DMS114 treated with DMSO at 0.1 percent for 48 hours (cell line): ENCODE measurements at regions not wholly inside any gene's neighbourhood (a gene's known extent, or its start where the extent isn't known, plus 50 kb on each side); places are given as distances from the start of the nearest gene placed in this dataset.
A peak's percentile ranks its signal among the peaks of the same experiment; 100 is the strongest.

Experiments used
- DNase-seq: peaks from one replicate; lab custom pipeline; 2025; ENCODE audit not compliant: unreplicated experiment; lab: John Stamatoyannopoulos, UW

DNA sequence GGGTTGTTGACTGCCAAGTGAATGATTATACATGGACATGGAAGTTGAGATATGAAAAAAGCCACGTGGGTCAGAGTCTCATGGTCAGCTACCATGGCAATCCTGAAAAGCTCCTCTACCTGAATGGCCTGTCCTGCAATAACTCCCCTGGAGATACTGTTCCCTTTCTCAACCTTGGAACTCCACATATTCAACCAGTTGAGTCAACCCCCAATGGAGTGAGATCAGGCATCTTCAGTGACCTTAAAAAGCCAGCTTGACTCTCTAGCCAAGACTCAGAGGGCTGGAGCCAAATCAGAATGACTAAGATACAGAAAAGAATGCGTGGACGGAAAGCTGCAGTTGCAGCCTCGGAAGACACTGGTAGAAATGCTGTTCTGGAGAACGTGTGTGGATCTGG lies 341.3 kb downstream of the FOXA2 start:
- no peak for DNase-seq

DNA sequence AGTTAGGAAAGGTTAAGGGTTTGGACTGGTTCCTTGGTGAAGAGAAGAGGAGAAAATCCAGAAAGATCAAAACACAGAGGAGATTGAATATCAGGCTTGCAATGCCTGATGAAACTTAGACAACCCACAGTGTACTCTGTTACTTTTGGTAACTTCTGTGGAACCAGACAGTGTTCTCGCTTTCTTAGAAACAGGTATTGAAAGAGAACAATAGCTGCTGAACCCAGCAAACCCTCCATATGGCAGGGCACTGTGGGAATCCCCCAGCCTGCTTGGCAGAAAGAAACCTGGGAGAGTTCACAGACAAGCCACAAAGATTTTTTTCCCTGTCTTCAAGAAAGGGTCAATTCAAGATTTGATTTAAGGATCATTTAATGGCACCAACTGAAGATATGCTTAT lies 342.8 kb downstream of the FOXA2 start:
- no peak for DNase-seq

- no peak for DNase-seq
These were observed 351.4 kb downstream of the FOXA2 start for GRCh38 chr20:22232923-22233322.

DNA sequence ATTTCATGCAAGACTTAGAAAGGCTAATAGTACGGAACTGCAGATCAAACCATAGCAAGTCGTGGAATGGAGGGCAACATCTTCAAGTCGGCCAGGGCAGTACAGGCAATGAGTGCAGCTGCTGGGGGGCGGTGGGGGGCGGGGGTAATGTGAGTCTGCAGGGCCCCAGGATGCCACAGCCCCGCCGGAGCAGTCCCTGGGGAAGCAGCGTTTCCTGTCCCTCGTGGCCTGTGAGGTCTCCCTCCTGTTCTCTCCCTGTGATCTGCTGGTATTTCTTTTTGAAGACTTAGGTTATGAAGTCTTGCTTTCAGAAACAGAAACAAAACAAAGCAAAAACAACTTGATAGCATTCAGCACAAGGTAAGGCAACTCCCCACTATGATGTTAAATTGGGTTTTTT lies 351.9 kb downstream of the FOXA2 start:
- DNase-seq: no peak

DNA sequence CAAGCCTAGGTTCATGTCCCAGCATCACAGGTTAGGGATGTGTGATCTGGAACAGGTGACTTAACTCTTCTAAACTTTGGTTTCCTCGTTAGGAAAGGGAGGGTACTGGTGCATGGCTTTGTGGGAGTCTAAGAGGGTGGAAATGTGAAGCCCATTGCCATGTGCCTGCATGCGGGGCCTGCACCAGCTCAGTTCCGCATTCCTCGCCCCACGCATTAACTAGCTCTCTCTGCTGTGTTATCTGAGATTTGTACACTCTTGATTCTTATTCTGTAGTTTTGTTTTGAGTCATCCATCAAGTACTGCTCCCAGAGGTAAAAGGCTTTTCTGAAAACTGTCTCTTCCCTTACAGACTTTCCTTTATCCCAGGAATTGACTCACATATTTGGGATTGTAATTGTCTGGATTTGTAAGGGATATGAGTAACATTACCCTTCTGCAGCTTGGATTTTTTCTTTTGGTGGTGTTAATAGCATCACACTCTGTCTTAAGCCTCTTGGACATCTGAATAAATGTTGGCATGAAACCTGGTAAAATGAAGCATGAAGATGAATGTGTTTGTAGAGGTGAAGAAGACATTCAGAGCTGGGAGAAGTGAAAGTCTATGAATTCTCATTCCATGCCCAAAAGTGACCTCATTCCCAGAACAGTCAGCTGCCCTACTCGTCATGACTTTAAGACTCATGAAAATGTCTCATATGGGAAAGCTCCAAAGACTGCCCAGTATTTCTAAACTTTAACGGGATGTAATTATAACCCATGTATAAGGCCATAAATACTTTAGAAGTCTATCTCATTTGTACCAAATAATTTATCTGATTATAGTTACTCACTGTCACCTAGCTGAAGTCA lies 357.3 kb downstream of the FOXA2 start:
- DNase-seq: no peak

DNA sequence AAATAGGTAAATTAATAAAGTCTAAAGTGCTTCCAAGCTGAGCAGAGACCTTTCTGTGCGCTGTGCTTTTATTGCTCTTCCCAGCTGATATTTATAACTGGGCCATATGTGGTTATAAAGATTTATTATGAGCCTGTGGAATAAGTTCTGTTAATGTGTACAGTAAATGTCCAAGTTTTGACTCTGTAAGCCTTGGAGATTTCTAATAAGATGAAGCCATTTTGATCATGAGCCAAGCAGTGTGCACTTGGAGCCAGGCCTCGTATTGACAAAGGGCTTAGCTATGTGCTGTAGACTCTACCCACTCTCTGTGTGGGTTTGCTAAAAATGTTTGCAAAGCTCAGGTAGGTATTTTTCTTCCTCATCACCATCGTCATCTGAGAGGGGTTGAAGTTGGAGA lies 361.1 kb downstream of the FOXA2 start:
- DNase-seq: no peak

DNA sequence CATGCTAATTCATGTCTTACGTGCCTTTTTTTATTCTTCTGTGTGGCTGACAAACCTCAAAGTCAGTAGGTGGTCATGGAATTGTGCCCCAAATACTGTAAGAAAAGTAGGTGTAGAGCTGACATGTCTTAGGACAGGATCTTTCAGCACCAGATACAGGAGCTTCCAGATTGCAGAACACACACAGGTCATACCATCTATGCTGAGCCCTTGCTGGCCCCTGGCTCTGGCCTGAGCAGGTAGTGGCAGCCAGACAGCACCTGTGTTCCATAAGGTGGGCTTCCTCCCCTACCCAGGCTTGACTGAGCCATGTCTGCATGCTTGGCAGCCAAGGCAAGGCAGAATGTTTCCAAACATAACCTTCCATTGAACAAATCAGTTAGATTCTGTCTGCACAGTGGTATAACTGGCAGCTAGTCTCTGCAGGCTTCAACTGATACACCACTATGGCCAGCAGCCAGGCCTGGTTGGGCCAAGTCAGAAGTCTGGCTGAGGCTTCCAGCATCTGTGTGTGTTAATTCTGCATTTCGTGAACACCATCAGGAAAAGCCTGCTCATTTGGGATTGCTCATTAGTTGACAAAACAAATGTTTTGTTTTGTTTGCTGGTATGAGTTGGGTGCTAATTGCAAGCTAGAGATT lies 366.5 kb downstream of the FOXA2 start:
- DNase-seq: no peak

- DNase-seq: no peak
These were observed 367.4 kb downstream of the FOXA2 start for GRCh38 chr20:22216984-22217383.

DNA sequence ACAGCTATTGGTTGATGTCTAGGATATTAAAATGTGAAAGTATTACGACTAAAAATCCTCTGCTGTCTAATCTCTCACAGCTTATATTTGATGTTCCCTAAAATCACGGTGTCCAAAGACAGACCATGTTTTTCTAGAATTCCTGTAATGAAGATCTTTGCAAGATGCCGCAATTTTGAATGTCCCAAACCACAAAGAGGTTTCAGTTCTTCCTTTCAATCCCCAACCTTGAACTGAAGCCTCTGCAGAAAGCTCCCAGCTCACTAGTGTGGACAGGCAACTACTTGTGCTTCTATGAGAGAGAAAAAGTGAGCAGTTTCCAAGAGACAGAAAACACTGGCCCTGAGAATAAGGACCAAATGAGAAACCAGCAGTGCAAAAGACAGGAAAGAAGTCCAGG lies 370.1 kb downstream of the FOXA2 start:
- no peak for DNase-seq

DNA sequence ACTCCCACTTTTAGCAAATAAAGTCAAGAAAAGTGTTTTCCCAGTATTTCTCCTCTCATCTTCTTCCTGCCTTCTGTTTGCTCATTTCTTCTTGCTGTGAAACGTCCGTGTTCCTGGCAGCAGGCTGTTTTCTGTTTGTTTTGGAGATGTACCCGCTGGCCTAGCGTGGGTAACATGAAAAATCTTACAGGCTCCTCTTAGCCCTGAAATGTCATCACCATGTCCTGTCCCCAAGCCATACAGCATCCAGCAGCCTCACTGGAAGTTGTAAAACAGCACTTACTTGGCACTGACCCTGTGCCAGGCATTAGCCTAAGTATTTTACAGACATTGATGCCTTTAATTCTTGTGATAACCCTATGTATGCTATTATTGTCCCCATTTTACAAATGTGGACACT lies 371.1 kb downstream of the FOXA2 start:
- no peak for DNase-seq

DNA sequence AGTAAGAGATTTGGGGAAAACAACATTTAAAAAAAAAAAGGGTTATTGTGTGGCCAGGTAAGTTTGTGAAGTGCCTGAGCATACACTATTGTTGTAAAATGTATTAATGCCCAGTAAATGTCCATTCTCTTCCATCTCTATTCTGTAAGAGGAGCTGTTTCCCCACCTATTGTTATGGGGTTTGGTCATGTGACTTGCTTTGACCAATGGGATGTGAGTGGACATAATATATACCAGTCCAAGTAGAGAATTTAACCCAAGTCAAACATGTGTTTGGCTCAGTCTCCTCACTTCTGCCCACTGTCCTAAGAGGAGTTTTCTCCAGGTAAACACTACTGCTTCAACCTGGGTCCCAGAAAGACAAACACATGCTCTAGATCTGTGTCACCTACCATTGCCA lies 377.1 kb downstream of the FOXA2 start:
- DNase-seq: no peak

- DNase-seq: no peak
These were observed 379.6 kb downstream of the FOXA2 start for GRCh38 chr20:22204801-22205200.

DNA sequence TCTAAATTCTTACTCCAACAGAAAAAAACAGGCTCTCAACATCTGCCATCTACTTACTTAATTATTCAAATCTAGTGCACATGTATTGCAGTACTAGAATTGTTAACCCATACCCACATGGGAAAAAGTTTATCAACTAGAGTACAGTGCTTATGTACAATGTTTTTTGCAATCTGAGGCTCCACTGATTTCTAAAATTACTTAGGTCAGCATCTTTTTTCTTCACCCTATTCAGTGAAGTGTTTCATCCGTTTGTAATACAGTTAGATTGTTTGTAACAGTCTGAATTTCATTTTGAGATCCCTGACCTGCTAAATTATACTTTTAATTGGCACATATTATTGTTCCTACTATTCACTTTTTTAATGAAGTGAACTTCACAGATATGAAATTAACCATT lies 402.2 kb downstream of the FOXA2 start:
- no peak for DNase-seq

GRCh38 chr20:22180244-22180643 lies 404.1 kb downstream of the FOXA2 start:
- DNase-seq: no peak

DNA sequence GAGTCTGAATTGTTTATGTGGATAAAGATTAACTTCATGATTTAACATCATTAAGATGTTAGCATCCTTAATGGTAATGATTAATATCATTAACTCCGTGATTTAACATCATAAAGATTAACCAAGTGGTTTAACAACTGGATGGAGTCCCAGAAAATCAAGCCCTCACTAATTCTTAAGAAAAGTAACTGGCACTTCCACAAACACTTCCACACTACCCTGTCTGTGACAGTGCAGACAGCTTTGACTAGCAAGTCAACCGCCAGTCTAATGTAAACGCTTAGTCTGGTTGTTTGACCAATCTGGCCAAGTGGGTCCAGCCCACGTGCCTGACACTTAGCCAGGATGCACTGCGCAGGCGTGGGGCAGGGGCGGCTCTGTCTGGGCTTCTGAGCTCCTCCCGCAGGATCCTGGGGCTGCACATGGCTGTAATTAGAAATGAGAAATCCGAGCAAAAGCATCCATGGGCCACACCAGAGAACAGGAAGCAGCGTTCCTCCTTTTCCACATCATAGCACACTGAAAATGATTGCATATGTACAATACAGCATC lies 424.2 kb downstream of the FOXA2 start:
- no peak for DNase-seq

DNA sequence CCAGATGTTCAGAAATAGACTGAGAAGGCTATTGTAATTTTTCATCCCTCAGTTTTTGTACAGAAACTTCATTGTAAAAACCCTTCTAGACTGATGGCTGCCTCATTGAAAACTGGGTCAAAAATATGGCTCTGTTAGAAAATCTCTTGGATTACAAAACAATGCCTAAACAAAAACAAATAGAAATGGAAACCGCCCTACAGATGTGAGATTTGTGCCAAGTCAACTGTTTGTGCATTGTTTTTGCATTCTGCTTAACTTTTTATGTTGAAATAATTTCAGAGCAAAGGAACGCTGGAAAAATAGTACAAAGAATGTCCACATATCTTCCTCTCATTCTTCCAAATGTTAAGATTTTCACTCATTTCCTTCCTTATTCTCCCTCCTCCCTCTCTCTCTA lies 425.1 kb downstream of the FOXA2 start:
- no peak for DNase-seq

DNA sequence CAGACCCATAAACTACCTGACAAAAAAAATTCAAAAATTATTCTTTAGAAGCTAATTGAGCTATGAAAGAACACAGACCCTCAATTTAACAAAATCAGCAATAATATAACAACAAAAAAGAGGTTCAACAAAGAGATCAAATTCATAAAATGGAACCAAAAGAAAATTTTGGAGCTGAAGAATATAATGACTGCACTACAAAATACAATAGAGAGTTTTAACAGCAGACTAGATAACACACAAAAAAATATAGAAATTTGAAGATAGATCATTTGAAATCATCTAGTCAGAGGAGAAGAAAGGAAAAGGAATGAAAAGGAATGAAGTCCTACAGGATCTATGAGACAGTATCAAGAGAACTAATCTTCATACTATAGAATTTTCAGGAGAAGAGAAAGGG lies 422.1 kb downstream of the PAX1 start:
- no peak for DNase-seq

- DNase-seq: peak; percentile 26
These were observed 401.0 kb downstream of the PAX1 start for GRCh38 chr20:22106308-22106938.

DNA sequence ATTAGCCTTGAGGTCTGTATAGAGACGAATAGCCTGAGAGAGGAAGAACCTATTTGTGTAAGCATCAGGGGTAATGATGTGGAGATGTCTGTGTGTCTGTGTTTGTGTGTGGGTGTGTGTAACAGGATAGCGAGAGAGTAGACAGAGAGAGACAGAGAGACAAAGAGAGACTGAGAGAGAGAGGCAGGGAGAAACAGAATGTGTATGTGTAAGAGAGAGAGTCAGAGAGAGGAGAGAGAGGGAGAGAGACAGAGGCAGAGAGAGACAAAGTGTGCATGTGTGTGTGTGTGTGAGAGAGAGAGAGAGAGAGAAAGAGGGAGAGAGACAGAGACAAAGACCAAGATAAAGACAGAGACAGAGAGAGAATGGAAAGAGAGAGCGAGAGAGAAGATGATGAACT lies 396.1 kb downstream of the PAX1 start:
- DNase-seq: no peak

- DNase-seq: no peak
These were observed 395.2 kb downstream of the PAX1 start for GRCh38 chr20:22100686-22101085.

GRCh38 chr20:22099348-22099747 lies 393.9 kb downstream of the PAX1 start:
- no peak for DNase-seq

GRCh38 chr20:22098511-22098910 lies 393.0 kb downstream of the PAX1 start:
- no peak for DNase-seq
